ENCODE measurements at regions not wholly inside any gene's neighbourhood (a gene's known extent, or its start where the extent isn't known, plus 50 kb on each side); places are given as distances from the start of the nearest gene placed in this dataset.

DNA sequence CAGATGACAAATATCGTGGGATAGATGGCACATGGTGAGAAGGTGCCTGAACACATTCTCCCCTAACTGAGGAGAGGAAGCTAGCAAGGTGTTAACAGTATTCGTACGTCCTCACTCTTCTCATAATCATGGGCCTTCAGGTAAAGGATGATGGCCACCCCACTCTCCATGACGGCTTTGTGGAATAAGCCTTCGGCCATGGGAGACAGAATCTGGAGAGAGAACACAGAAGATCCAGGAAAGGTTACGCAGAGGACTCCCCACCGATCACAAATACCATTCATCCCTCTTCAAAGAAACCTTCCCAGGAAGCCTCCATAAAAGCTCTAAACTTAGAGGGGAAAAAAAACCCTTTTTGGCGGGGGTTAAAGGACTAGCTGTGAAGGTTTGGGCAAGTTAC lies 189.9 kb downstream of the BCR start:
- no CpG with 5 or more reads among the region's 8 CpGs for WGBS (ENCODE audit: insufficient coverage)

DNA sequence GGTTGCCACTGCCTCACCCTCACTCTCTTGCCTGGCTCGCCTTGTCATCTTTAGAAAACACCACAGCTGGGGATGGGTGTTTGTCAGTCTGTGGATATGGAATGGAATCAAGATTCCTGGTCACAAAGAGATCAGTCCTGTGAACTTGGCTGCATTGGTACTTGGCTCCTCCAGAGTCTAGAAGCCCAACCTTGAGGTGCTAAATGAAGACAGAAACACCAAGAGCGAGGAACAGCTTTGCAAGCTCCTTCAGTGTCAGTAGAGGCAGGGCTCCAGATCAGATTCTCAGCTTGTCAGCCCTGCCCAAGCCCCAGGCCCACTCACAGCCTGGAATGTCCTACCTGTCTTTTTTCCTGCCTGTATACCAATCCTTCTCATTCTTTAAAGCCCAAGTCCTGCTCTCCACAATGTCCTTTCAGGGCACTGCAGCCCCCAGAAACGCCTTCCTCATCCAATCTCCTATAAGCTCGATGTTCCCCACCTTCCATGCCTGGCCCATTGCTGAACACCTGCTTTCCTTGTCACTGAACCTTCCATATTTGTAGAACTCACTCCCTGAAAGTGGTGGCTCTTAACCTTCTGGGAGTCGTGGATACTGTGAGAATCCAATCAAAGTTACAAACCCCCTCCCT lies 188.9 kb downstream of the BCR start:
- no peak overlapping the region for H3K27ac ChIP-seq (ENCODE audit: low read depth in 1 of 2, low read length in 2 of 2)
- TF ChIP-seq, protein P1, sequence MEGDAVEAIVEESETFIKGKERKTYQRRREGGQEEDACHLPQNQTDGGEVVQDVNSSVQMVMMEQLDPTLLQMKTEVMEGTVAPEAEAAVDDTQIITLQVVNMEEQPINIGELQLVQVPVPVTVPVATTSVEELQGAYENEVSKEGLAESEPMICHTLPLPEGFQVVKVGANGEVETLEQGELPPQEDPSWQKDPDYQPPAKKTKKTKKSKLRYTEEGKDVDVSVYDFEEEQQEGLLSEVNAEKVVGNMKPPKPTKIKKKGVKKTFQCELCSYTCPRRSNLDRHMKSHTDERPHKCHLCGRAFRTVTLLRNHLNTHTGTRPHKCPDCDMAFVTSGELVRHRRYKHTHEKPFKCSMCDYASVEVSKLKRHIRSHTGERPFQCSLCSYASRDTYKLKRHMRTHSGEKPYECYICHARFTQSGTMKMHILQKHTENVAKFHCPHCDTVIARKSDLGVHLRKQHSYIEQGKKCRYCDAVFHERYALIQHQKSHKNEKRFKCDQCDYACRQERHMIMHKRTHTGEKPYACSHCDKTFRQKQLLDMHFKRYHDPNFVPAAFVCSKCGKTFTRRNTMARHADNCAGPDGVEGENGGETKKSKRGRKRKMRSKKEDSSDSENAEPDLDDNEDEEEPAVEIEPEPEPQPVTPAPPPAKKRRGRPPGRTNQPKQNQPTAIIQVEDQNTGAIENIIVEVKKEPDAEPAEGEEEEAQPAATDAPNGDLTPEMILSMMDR (IDR thresholded peaks at IDR 0.05), result no peak
- H4K20me1 ChIP-seq (ENCODE audit: insufficient read depth, low read length), result no peaks in the 10 kb centered on the region
- Mint-ChIP-seq H3K9me3 (no peaks in the 10 kb centered on the region), H3K4me1 (no peaks in the 10 kb centered on the region), H3K27ac (no peak overlapping the region), H3K4me3 (no peak overlapping the region), H3K27me3 (ENCODE audit: low read depth in 3 of 3) (peaks cover 4 to 12% (median 6%) of the 10 kb centered on the region in 3 donors), H3K36me3 (no peaks in the 10 kb centered on the region)
- DNase-seq, result no peak
- H2AFZ ChIP-seq (ENCODE audit: insufficient read depth, low read depth, low read length, poor library complexity, severe bottlenecking), result no peak overlapping the region
- H3K79me2 ChIP-seq (ENCODE audit: insufficient read depth, low read length), result no peaks in the 10 kb centered on the region
- intact Hi-C loops (cut with micrococcal nuclease), result no loop called here
- H3K27me3 ChIP-seq (ENCODE audit: control insufficient read depth in 2 of 2, insufficient read depth in 2 of 2, low read length in 2 of 2), result no peaks in the 10 kb centered on the region
- 92% methylated on average over 3 of the region's 5 CpGs for WGBS (ENCODE audit: insufficient coverage)
- H3K4me2 ChIP-seq (replicated peaks; ENCODE audit: extremely low read depth, low read length, poor library complexity, severe bottlenecking), result no peak overlapping the region
- H3K9me3 ChIP-seq (replicated peaks in 1 of 2; ENCODE audit: control insufficient read depth in 1 of 2, insufficient read depth in 1 of 2, low read length in 2 of 2), result no peaks in the 10 kb centered on the region
- no peaks in the 10 kb centered on the region for H3K36me3 ChIP-seq (replicated peaks in 1 of 2; ENCODE audit: control insufficient read depth in 1 of 2, insufficient read depth in 2 of 2, low read length in 2 of 2)
- H3K4me1 ChIP-seq (ENCODE audit: control insufficient read depth in 1 of 2, insufficient read depth in 2 of 2, low read length in 2 of 2), result no peaks in the 10 kb centered on the region
- no peak overlapping the region for H3K9ac ChIP-seq (ENCODE audit: insufficient read depth, low read length, poor library complexity, severe bottlenecking)
- H3K4me3 ChIP-seq (replicated peaks in 1 of 3; ENCODE audit: low read depth in 2 of 3, low read length in 3 of 3), result no peak overlapping the region

More for the DNA sequence above, 189.9 kb downstream of the BCR start:
- Mint-ChIP-seq H3K36me3 (no peaks in the 10 kb centered on the region), H3K4me1 (no peaks in the 10 kb centered on the region), H3K4me3 (no peak overlapping the region), H3K27me3 (ENCODE audit: low read depth in 3 of 3) (peaks cover 4 to 12% (median 6%) of the 10 kb centered on the region in 3 donors), H3K9me3 (no peaks in the 10 kb centered on the region), H3K27ac (no peak overlapping the region)
- no peak overlapping the region for H3K9ac ChIP-seq (ENCODE audit: insufficient read depth, low read length, poor library complexity, severe bottlenecking)
- no peaks in the 10 kb centered on the region for H4K20me1 ChIP-seq (ENCODE audit: insufficient read depth, low read length)
- no peaks in the 10 kb centered on the region for H3K4me1 ChIP-seq (ENCODE audit: control insufficient read depth in 1 of 2, insufficient read depth in 2 of 2, low read length in 2 of 2)
- H3K4me2 ChIP-seq (replicated peaks; ENCODE audit: extremely low read depth, low read length, poor library complexity, severe bottlenecking), result no peak overlapping the region
- H3K79me2 ChIP-seq (ENCODE audit: insufficient read depth, low read length), result no peaks in the 10 kb centered on the region
- no peak overlapping the region for H3K27ac ChIP-seq (ENCODE audit: low read depth in 1 of 2, low read length in 2 of 2)
- no peaks in the 10 kb centered on the region for H3K36me3 ChIP-seq (replicated peaks in 1 of 2; ENCODE audit: control insufficient read depth in 1 of 2, insufficient read depth in 2 of 2, low read length in 2 of 2)
- H3K4me3 ChIP-seq (replicated peaks in 1 of 3; ENCODE audit: low read depth in 2 of 3, low read length in 3 of 3), result no peak overlapping the region
- no peak for DNase-seq
- H2AFZ ChIP-seq (ENCODE audit: insufficient read depth, low read depth, low read length, poor library complexity, severe bottlenecking), result no peak overlapping the region
- no peaks in the 10 kb centered on the region for H3K27me3 ChIP-seq (ENCODE audit: control insufficient read depth in 2 of 2, insufficient read depth in 2 of 2, low read length in 2 of 2)
- H3K9me3 ChIP-seq (replicated peaks in 1 of 2; ENCODE audit: control insufficient read depth in 1 of 2, insufficient read depth in 1 of 2, low read length in 2 of 2), result no peaks in the 10 kb centered on the region
- TF ChIP-seq, protein P1 (IDR thresholded peaks at IDR 0.05), result no peak
- intact Hi-C loops (cut with micrococcal nuclease), result no loop called here
